Heart right ventricle (tissue), 16 donors: ENCODE measurements at regions not wholly inside any gene's neighbourhood (a gene's known extent, or its start where the extent isn't known, plus 50 kb on each side); places are given as distances from the start of the nearest gene placed in this dataset.

Experiments used
- ATAC-seq, 8 donors: fragments of 200-7000 bp; cut with Tn5 transposase; one replicate each; pipeline ENCODE4 v1.9.1; 2020; ENCODE audit warnings: mild to moderate bottlenecking in 8 of 8, moderate library complexity in 8 of 8, moderate number of reproducible peaks in 1 of 8
- DNase-seq, 2 donors: peaks; one replicate each; pipeline ENCODE4 v3.0.0-alpha.2; 2020
- H3K27ac ChIP-seq, 10 donors: fragments of 200-600 bp; sonication (generic) in 2 of 10; one replicate each; pipeline versions ENCODE4 v1.5.0 to v1.8.0; 2020 to 2022; ENCODE audit warnings: mild to moderate bottlenecking in 3 of 10
- H3K27me3 ChIP-seq, 7 donors: fragments of 200-600 bp; one replicate each; pipeline ENCODE4 v1.8.0; 2021 to 2022; ENCODE audit warnings: mild to moderate bottlenecking in 2 of 7
- H3K36me3 ChIP-seq, 9 donors: fragments of 200-600 bp; sonication (generic) in 1 of 9; one replicate each; pipeline versions ENCODE4 v1.5.0 to v1.8.0; 2020 to 2022; ENCODE audit warnings: mild to moderate bottlenecking in 2 of 9
- H3K4me1 ChIP-seq, 9 donors: fragments of 200-600 bp; sonication (generic) in 1 of 9; one replicate each; pipeline versions ENCODE4 v1.5.0 to v1.8.0; 2020 to 2022; ENCODE audit warnings: mild to moderate bottlenecking in 4 of 9
- H3K4me3 ChIP-seq, 10 donors: fragments of 200-600 bp; sonication (generic) in 2 of 10; one replicate each; pipeline versions ENCODE4 v1.5.0 to v1.8.0; 2020 to 2022; ENCODE audit warnings: mild to moderate bottlenecking in 7 of 10, moderate library complexity in 2 of 10
- H3K9me3 ChIP-seq, 11 donors: fragments of 200-600 bp in 10 of 11; sonication (generic) in 2 of 11; one replicate each; pipeline versions ENCODE4 v1.5.0 to v1.8.0; 2013 to 2022; ENCODE audit warnings: mild to moderate bottlenecking in 2 of 11, control low read depth in 1 of 11, moderate library complexity in 1 of 11
- CTCF ChIP-seq, 9 donors: fragments of 200-600 bp; sonication (generic) in 2 of 9; IDR thresholded peaks; one replicate each; pipeline versions ENCODE4 v1.5.0 to v1.8.0; 2021 to 2022; ENCODE audit warnings: antibody characterized with exemption in 9 of 9, mild to moderate bottlenecking in 5 of 9, moderate library complexity in 1 of 9
- WGBS, 2 donors: extraction: QIAGEN DNeasy Blood & Tissue Kit; methylation state at CpG; one replicate each; pipeline ENCODE4 v1.1.7; 2013; ENCODE audit warnings: inconsistent platforms in 1 of 2; 5-methylcytosine and 5-hydroxymethylcytosine counted together
- intact Hi-C, 10 donors: fragments of 100-400 bp; cut with DNase I; formaldehyde crosslinking; loops; one replicate each; pipeline versions ENCODE4 v1.11.1 to v1.14.2; 2022
- donor health status: Arrhythmogenic right ventricular cardiomyopathy.
- donor health status: ischemic (EF 13 %, LVEDD 7.1; RV severe dilation, severe dysfunction).
- donor health status: healthy with polysubstance abuse.
- donor health status: DM: no; HTN: yes; CAD: no.
- donor health status: DM: no; HTN: no; CAD: no.
- donor health status: ischemic (EF 25% LVEDD 6.9; RV normal size, moderate dysfunction).
- donor health status: ischemic (EF 25% LVEDD 5.7; RV mildly dilated, moderate dysfunction).
- donor health status: healthy.
- donor health status: DM: yes; HTN: yes; CAD: no.
- donor health status: Ischemic cardiomyopathy.
- donor health status: ischemic (EF 35%, LVEDD 5.7; RV mildly dilated, moderate dysfunction).
- donor health status: nonischemic (EF 11% LVEDD 7.7; RV severe dilation, severe dysfunction).
- donor health status: DM: yes; HTN: yes; CAD: no.
- donor health status: PGD.
- donor health status: ischemic (EF 29% LVEDD 5.4; RV normal size, mild dysfunction).
- donor health status: nonischemic (EF 23%, LVEDD 6.1; RV moderate dilation, normal function).

- no peak for TF ChIP-seq CTCF (IDR thresholded peaks at IDR 0.05)
- WGBS, 2 donors = 78 to 88% methylated on average over 9 of the region's 9 CpGs
- H3K9me3 ChIP-seq = no peaks in the 10 kb centered on the region
- H3K36me3 ChIP-seq = no peaks in the 10 kb centered on the region
- H3K27ac ChIP-seq = no peak overlapping the region
- intact Hi-C loops = no loop called here
- H3K27me3 ChIP-seq = no peaks in the 10 kb centered on the region
- DNase-seq = no peak
- H3K4me3 ChIP-seq = no peak overlapping the region
- no peaks in the 10 kb centered on the region for H3K4me1 ChIP-seq
- no peak for ATAC-seq
These were observed 921.9 kb upstream of the TENM4 start for GRCh38 chr11:80362563-80363340.

- no peak for TF ChIP-seq CTCF (IDR thresholded peaks at IDR 0.05)
- Histone ChIP-seq H3K27ac (no peak overlapping the region), H3K4me3 (no peak overlapping the region), H3K36me3 (no peaks in the 10 kb centered on the region), H3K27me3 (no peaks in the 10 kb centered on the region), H3K9me3 (no peaks in the 10 kb centered on the region), H3K4me1 (no peaks in the 10 kb centered on the region)
- no peak for DNase-seq
- no peak for ATAC-seq
- 81 to 91% methylated on average over 1 of the region's 1 CpG for WGBS, 2 donors
- intact Hi-C loops = no loop called here
These were observed 914.4 kb upstream of the TENM4 start for GRCh38 chr11:80355251-80355650.

GRCh38 chr11:80350541-80350940 lies 909.7 kb upstream of the TENM4 start:
- no peak overlapping the region for H3K27ac ChIP-seq
- no peak for TF ChIP-seq CTCF (IDR thresholded peaks at IDR 0.05)
- WGBS, 2 donors = 48 to 56% methylated on average over 3 of the region's 3 CpGs
- H3K9me3 ChIP-seq = no peaks in the 10 kb centered on the region
- no peaks in the 10 kb centered on the region for H3K4me1 ChIP-seq
- no peaks in the 10 kb centered on the region for H3K27me3 ChIP-seq
- no peaks in the 10 kb centered on the region for H3K36me3 ChIP-seq
- no peak for DNase-seq
- no peak overlapping the region for H3K4me3 ChIP-seq
- no peak for ATAC-seq
- intact Hi-C loops = no loop called here

GRCh38 chr11:80349997-80350396 lies 909.2 kb upstream of the TENM4 start:
- no peak for DNase-seq
- intact Hi-C loops = no loop called here
- Histone ChIP-seq H3K36me3 (no peaks in the 10 kb centered on the region), H3K4me1 (no peaks in the 10 kb centered on the region), H3K4me3 (no peak overlapping the region), H3K9me3 (no peaks in the 10 kb centered on the region), H3K27ac (no peak overlapping the region), H3K27me3 (no peaks in the 10 kb centered on the region)
- ATAC-seq = no peak
- TF ChIP-seq CTCF (IDR thresholded peaks at IDR 0.05) = no peak
